ENCODE measurements at regions not wholly inside any gene's neighbourhood (a gene's known extent, or its start where the extent isn't known, plus 50 kb on each side); places are given as distances from the start of the nearest gene placed in this dataset.

DNA sequence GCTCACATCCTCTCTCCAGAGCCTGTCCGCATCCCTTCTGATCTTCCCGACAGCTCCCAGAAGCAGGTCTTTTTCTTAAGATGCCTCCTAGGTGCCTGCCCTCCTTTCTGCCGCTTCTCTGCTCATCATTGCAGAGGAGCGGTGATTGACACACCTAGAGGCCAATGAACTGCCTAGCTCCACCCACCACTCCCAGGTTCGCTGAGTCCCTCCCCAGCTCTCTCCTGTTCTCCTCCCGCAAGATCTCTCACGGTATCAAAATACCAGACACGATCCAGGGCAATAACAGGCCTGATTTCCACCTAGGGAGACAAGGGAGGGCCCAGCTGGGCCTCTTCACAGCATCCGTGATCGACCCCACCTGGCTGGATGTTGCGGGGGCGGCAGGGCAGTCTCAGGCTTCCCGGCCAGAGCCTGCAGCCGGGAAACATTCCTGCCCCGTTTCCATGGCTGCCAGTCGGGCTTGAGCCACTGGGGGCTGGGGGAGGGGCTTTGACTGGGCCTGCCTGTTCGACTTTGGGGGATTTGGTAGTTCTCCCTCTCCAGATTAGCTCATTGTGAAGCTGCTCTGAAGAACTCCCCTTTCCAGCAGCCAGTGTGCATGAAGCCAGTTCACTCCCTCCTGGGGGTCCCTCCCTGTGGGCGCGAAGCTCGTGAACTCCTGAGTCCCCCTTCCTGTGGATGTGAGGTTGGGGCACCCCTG is 373.5 kb downstream of the RPS24 start:
- DNase-seq (ENCODE audit: low read depth): peak; percentile 39
- H3K4me3 ChIP-seq (ENCODE audit: low read depth, low read length): peak overlapping the region; percentile 56
- TF ChIP-seq, protein P1, sequence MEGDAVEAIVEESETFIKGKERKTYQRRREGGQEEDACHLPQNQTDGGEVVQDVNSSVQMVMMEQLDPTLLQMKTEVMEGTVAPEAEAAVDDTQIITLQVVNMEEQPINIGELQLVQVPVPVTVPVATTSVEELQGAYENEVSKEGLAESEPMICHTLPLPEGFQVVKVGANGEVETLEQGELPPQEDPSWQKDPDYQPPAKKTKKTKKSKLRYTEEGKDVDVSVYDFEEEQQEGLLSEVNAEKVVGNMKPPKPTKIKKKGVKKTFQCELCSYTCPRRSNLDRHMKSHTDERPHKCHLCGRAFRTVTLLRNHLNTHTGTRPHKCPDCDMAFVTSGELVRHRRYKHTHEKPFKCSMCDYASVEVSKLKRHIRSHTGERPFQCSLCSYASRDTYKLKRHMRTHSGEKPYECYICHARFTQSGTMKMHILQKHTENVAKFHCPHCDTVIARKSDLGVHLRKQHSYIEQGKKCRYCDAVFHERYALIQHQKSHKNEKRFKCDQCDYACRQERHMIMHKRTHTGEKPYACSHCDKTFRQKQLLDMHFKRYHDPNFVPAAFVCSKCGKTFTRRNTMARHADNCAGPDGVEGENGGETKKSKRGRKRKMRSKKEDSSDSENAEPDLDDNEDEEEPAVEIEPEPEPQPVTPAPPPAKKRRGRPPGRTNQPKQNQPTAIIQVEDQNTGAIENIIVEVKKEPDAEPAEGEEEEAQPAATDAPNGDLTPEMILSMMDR (conservative IDR thresholded peaks at IDR 0.05; ENCODE audit: low read depth, low read length): no peak

DNA sequence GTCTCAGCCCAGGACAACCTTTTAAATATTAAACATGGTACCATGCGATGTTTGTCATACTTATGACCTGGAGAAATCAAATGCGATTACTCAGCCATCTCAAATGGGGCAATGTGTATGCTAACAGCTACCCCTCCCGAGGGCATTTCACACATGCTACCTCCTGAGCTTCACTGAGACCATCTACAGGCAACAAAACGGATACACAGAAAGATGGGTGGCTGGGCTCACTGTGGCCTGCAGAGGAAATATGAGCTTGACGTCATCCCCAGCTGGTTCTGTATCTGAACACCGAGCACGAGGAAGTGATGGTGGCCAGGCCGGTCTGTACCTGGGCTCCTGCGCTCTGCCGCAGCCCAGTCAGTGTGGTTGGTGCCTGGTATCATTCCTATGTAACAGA is 374.3 kb downstream of the RPS24 start:
- DNase-seq (ENCODE audit: low read depth): no peak
- H3K4me3 ChIP-seq (ENCODE audit: low read depth, low read length): no peak overlapping the region
- TF ChIP-seq, protein P1 (conservative IDR thresholded peaks at IDR 0.05; ENCODE audit: low read depth, low read length): no peak

DNA sequence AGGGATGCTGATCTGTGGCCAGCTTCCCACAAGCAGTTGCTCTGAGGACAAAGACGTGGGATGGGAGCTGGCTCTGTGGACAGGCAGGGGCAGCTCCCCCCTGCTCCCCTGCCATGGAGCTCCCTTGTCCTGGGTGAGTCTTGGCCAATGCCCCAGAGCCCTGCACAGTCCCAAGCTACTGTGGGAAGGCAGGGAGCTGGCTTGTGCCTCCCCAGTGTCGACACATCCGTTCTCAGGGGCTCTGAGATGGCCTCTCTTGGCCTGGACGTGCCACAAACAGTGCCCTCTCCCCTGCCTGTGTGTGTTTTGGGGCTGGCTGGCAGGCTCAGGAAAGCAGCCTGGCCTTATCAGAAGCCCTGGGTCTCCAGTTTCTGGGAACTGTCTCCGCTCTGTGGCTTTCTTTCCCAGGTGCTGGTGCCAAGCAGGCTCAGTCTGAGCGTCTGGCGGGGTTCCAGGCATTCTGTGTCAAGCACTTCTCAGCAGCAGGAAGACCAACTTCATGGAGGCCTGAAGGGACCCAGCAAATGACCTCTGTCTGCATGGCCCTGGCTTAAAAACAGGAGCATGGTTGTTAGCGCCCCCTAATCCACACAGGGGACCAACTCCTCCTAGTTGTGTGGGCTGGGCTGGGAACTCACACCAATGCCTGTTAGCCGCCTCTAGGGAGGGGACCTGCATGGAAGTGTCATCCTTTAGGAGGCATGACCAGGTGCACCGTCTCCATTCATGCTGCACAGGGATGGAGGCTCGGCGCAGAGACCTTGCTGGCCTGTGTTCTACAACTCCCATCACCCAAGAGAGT is 375.2 kb downstream of the RPS24 start:
- no peak for DNase-seq (ENCODE audit: low read depth)
- TF ChIP-seq, protein P1 (conservative IDR thresholded peaks at IDR 0.05; ENCODE audit: low read depth, low read length): no peak
- H3K4me3 ChIP-seq (ENCODE audit: low read depth, low read length): no peak overlapping the region

DNA sequence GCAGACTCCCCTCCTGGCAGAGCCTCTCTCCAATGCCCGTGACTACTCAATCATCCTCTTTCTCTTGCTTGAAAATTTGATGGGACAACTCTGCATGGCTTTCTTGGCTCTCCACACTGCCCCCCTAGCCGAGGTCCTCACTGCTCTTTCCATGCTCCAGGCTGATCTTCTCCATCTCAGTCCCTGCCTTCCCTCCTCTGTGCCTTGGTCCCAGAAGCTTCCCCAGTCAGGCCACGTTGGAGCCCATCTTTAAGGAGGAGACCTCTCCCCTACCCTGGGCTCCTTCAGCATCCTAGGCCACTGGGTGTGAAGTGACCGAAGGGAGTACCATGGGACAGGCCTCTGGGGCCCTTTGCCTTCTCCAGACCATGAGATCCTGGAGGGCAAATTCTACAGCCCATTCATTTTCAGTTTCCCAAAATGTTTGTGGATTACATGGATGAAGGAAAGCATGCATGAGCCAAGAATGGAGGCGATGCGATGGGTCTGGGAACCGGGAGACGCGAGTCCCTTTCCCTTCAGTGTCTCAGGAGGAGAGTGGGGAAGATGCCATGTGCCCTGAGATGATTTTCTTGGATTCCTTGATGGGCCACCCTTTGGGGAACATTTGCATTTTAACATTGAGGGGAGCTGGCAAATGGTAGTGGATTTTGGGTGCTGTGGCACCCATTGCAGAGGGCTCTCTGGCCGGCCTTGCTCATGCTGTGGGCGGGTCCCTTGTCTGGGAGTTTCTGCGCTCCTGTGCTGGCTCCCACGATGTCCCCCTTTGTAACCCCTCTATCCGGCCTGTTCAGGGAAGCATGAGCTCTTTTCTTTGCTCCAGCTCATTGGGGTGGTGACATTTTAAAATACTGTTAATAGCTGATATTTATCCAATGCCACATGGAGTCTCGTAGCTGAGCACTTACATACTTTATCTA is 376.6 kb downstream of the RPS24 start:
- TF ChIP-seq, protein P1 (conservative IDR thresholded peaks at IDR 0.05; ENCODE audit: low read depth, low read length): no peak
- DNase-seq (ENCODE audit: low read depth): no peak
- no peak overlapping the region for H3K4me3 ChIP-seq (ENCODE audit: low read depth, low read length)

DNA sequence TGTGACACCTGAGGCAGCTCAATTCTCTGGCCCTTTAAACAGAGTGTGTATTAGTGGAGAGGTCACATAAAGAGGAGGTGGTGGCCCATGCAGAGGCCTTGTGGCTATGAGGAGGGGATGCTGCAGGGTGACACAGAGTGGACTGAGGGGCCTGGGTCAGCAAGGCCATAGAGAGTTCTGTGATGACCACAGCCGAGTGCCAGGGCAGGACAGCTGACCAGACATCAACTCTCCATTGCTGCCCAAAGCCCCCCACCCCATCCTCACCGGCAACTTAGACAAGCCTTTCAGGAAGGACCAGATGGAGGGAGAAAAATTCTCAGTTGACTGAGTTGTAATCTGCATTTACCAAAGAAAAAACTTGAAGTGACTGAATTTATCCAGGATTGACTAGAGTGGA is 378.1 kb downstream of the RPS24 start:
- DNase-seq (ENCODE audit: low read depth): no peak
- TF ChIP-seq, protein P1 (conservative IDR thresholded peaks at IDR 0.05; ENCODE audit: low read depth, low read length): no peak
- H3K4me3 ChIP-seq (ENCODE audit: low read depth, low read length): no peak overlapping the region

DNA sequence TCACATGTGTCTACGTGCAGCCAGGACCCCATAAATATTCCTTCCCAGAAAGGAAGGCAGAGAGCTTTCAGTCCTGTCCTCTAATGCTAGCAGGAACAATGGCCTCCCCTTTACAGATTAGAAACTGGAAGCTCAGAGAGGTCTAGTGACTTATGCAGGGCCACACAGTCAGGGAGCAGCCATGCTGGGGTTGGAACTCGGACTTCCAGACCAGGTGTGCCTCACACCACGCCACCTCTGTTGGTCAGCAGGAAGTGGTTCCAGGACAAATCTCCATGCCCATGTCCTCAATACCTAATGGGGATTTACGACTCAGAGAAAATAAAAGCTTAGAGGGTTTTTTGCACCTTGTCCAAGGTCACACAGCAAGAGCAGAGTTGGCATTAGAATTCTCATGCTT is 378.9 kb downstream of the RPS24 start:
- H3K4me3 ChIP-seq (ENCODE audit: low read depth, low read length): no peak overlapping the region
- no peak for DNase-seq (ENCODE audit: low read depth)
- TF ChIP-seq, protein P1 (conservative IDR thresholded peaks at IDR 0.05; ENCODE audit: low read depth, low read length): no peak

All from epithelial cell of proximal tubule (primary cell).